ENCODE measurements at regions not wholly inside any gene's neighbourhood (a gene's known extent, or its start where the extent isn't known, plus 50 kb on each side); places are given as distances from the start of the nearest gene placed in this dataset.

DNA sequence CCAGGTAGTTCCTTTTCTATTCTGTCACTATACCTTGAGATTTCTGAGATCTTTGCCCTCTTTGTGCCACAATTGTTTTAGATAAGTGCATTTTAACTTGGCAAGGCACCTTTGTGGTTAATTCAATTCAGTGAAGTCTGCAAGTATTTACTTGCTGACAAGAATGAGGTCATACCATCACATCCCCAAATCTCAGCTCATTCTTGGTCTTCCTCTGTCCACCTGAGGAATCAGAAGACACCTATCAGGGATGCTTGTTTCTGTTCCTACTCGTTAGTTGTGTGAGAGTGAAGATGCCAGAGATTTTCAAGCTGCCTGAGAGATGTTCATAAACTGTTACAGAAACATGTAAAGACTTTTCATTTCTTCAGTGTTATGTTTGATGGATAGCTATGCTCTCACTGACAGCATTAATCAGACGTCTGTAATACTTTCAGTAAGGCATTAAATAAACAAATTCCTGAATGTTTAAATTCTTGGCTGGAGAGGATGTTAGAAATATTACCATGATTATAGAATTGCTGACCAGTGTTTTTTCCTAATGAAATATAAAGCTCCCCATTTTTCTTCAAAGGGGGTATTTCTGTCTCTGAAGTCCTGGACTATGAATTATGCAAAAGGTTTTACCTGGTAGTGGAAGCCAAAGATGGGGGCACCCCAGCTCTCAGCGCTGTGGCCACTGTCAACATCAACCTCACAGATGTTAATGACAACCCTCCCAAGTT is 135.0 kb upstream of the MTNR1B start:
- 38 to 40% methylated on average over 3 of the region's 3 CpGs for WGBS, 2 donors
- Histone ChIP-seq H3K27me3 (no peaks in the 10 kb centered on the region), H3K27ac (no peak overlapping the region), H3K9me3 (no peaks in the 10 kb centered on the region), H3K36me3 (replicated peaks in 1 of 2; ENCODE audit: insufficient read depth in 1 of 2, low read depth in 2 of 2) (no peaks in the 10 kb centered on the region), H3K4me3 (no peak overlapping the region), H3K4me1 (no peaks in the 10 kb centered on the region)
- intact Hi-C loops (cut with DNase I): no loop called here
- no peak for TF ChIP-seq POLR2A (IDR thresholded peaks at IDR 0.05)
- TF ChIP-seq, protein P1, sequence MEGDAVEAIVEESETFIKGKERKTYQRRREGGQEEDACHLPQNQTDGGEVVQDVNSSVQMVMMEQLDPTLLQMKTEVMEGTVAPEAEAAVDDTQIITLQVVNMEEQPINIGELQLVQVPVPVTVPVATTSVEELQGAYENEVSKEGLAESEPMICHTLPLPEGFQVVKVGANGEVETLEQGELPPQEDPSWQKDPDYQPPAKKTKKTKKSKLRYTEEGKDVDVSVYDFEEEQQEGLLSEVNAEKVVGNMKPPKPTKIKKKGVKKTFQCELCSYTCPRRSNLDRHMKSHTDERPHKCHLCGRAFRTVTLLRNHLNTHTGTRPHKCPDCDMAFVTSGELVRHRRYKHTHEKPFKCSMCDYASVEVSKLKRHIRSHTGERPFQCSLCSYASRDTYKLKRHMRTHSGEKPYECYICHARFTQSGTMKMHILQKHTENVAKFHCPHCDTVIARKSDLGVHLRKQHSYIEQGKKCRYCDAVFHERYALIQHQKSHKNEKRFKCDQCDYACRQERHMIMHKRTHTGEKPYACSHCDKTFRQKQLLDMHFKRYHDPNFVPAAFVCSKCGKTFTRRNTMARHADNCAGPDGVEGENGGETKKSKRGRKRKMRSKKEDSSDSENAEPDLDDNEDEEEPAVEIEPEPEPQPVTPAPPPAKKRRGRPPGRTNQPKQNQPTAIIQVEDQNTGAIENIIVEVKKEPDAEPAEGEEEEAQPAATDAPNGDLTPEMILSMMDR (IDR thresholded peaks at IDR 0.05): no peak
- DNase-seq: no peak
- no peak for ATAC-seq

DNA sequence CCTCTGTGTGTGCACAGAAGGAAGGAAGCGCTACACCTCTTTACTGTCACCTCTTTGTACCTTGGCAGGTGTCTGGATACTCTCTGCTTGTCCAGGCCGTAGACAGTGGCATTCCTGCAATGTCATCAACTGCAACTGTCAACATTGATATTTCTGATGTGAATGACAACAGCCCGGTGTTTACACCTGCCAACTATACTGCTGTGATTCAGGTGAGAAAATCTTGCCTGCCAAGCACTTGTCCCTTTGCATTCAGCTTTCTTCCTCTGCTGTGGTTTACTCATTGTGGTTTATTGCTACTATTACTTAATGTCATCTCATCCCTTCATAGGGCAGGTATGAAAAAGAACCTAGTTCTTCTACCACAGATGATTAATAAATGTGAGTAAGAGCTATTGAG is 131.9 kb upstream of the MTNR1B start:
- no peak overlapping the region for H3K27ac ChIP-seq
- DNase-seq: no peak
- no peaks in the 10 kb centered on the region for H3K36me3 ChIP-seq (replicated peaks in 1 of 2; ENCODE audit: insufficient read depth in 1 of 2, low read depth in 2 of 2)
- no peaks in the 10 kb centered on the region for H3K4me1 ChIP-seq
- 56 to 57% methylated on average over 3 of the region's 3 CpGs for WGBS, 2 donors
- no peak overlapping the region for H3K4me3 ChIP-seq
- TF ChIP-seq, protein P1 (IDR thresholded peaks at IDR 0.05): no peak
- no peak for TF ChIP-seq POLR2A (IDR thresholded peaks at IDR 0.05)
- no peaks in the 10 kb centered on the region for H3K9me3 ChIP-seq
- no peaks in the 10 kb centered on the region for H3K27me3 ChIP-seq
- no peak for ATAC-seq
- intact Hi-C loops (cut with DNase I): no loop called here

DNA sequence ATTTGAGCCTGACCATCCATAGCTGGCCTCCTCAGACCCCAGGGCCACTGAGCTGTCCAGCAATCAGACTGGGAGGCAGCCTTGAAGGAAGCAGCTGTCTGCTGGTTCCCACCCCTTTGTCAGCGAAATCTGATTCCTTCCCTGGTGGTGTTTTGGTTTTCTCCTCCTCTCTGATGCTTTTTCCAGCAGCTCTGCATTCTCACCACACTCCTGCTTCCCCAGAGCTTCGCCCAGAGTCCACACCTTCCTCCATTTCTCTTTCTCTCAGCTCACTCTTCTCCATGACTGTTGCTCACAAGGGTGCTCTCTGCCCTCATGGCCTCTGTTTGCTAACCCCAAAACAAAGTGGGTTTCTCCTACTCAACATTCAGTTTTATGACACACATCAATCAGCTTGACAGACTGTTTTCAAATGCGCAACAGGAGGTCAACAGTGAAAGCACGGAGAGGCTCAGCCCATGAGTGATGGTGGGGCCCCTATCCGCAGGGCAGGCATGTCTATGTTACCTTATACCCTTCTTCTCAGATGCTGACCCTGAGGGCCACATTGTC is 130.6 kb upstream of the MTNR1B start:
- ATAC-seq (no peak), DNase-seq (no peak)
- Histone ChIP-seq H3K27ac (no peak overlapping the region), H3K36me3 (replicated peaks in 1 of 2; ENCODE audit: insufficient read depth in 1 of 2, low read depth in 2 of 2) (no peaks in the 10 kb centered on the region), H3K9me3 (no peaks in the 10 kb centered on the region), H3K4me1 (no peaks in the 10 kb centered on the region), H3K27me3 (no peaks in the 10 kb centered on the region), H3K4me3 (no peak overlapping the region)
- TF ChIP-seq, protein P1 (IDR thresholded peaks at IDR 0.05): no peak
- TF ChIP-seq POLR2A (IDR thresholded peaks at IDR 0.05): no peak
- intact Hi-C loops (cut with DNase I): no loop called here
- WGBS, 2 donors: 61 to 70% methylated on average over 5 of the region's 5 CpGs

DNA sequence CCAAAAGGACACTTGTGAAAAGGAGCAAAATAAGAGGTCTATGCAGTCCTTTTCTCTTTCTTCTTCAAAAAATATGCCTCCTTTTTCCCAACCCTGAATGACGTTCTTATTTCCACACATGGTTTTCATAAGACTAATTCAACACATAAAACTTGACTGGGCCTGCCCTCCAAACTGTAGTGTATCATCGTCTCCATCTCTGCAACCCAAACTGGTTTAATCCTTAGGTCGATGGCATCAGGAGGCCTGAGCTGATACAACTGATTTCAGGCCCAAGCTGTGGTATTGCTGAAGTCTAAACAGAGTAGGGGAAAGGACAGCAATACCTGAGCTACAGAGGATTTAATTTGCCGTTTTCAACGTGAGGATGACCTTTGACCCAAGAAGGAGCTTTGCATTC is 130.0 kb upstream of the MTNR1B start:
- 59 to 74% methylated on average over 5 of the region's 5 CpGs for WGBS, 2 donors
- Histone ChIP-seq H3K36me3 (replicated peaks in 1 of 2; ENCODE audit: insufficient read depth in 1 of 2, low read depth in 2 of 2) (no peaks in the 10 kb centered on the region), H3K9me3 (no peaks in the 10 kb centered on the region), H3K4me3 (no peak overlapping the region), H3K4me1 (no peaks in the 10 kb centered on the region), H3K27ac (no peak overlapping the region), H3K27me3 (no peaks in the 10 kb centered on the region)
- intact Hi-C loops (cut with DNase I): no loop called here
- TF ChIP-seq, protein P1 (IDR thresholded peaks at IDR 0.05): no peak
- TF ChIP-seq POLR2A (IDR thresholded peaks at IDR 0.05): no peak
- ATAC-seq (no peak), DNase-seq (no peak)

DNA sequence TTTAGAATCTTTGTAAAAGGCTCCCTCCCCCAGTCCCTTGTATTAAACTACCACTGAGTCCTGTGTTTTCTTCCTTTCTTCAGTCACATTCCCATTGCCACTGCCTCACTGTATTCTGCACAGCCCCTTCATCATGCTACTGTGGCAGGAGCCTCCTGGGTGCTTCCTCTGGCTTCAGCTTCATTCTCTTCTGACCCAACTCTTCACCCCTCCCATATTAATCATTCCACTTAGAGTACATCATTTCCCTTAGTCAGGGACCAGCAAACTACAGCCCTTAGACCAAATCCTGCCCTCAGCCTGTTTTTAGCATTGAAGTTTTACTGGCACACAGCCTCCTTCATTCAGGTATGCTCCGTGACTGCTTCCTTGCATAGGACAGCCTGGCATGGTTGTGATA is 127.7 kb upstream of the MTNR1B start:
- intact Hi-C loops (cut with DNase I): no loop called here
- WGBS, 2 donors: 85 to 91% methylated on average over 1 of the region's 1 CpG
- H3K27me3 ChIP-seq: no peaks in the 10 kb centered on the region
- no peaks in the 10 kb centered on the region for H3K9me3 ChIP-seq
- H3K36me3 ChIP-seq (replicated peaks in 1 of 2; ENCODE audit: insufficient read depth in 1 of 2, low read depth in 2 of 2): no peaks in the 10 kb centered on the region
- H3K4me3 ChIP-seq: no peak overlapping the region
- TF ChIP-seq POLR2A (IDR thresholded peaks at IDR 0.05): no peak
- TF ChIP-seq, protein P1 (IDR thresholded peaks at IDR 0.05): no peak
- H3K27ac ChIP-seq: no peak overlapping the region
- H3K4me1 ChIP-seq: no peaks in the 10 kb centered on the region
- DNase-seq (no peak), ATAC-seq (no peak)

Data from body of pancreas (tissue), 4 donors.